Esophagus squamous epithelium (tissue), 4 donors: ENCODE measurements at regions not wholly inside any gene's neighbourhood (a gene's known extent, or its start where the extent isn't known, plus 50 kb on each side); places are given as distances from the start of the nearest gene placed in this dataset.

ENCODE experiments used
- POLR2A ChIP-seq, 4 donors: fragments of 450-650 bp; IDR thresholded peaks; one replicate each; pipeline ENCODE4 v1.6.1; 2017; ENCODE audit warnings: antibody characterized with exemption in 4 of 4, mild to moderate bottlenecking in 4 of 4, moderate library complexity in 3 of 4
- TF ChIP-seq, protein P1 (sequence below), 6 experiments: fragments of 450-650 bp in 4 of 6; fragments of 200-600 bp in 2 of 6; sonication (generic) in 2 of 6; IDR thresholded peaks; one replicate each; pipeline ENCODE4 v1.5.1; 2016 to 2019; ENCODE audit warnings: antibody characterized with exemption in 6 of 6, mild to moderate bottlenecking in 4 of 6, moderate library complexity in 4 of 6

- TF ChIP-seq, protein P1, sequence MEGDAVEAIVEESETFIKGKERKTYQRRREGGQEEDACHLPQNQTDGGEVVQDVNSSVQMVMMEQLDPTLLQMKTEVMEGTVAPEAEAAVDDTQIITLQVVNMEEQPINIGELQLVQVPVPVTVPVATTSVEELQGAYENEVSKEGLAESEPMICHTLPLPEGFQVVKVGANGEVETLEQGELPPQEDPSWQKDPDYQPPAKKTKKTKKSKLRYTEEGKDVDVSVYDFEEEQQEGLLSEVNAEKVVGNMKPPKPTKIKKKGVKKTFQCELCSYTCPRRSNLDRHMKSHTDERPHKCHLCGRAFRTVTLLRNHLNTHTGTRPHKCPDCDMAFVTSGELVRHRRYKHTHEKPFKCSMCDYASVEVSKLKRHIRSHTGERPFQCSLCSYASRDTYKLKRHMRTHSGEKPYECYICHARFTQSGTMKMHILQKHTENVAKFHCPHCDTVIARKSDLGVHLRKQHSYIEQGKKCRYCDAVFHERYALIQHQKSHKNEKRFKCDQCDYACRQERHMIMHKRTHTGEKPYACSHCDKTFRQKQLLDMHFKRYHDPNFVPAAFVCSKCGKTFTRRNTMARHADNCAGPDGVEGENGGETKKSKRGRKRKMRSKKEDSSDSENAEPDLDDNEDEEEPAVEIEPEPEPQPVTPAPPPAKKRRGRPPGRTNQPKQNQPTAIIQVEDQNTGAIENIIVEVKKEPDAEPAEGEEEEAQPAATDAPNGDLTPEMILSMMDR (IDR thresholded peaks at IDR 0.05): no peak
- no peak for TF ChIP-seq POLR2A (IDR thresholded peaks at IDR 0.05)
These were observed 57.3 kb upstream of the STUM start for GRCh38 chr1:226491093-226491850.
